HEK293 (cell line): ENCODE measurements at regions not wholly inside any gene's neighbourhood (a gene's known extent, or its start where the extent isn't known, plus 50 kb on each side); places are given as distances from the start of the nearest gene placed in this dataset.

ENCODE experiments used
- CTCF ChIA-PET: fragments of 350-600 bp; formaldehyde crosslinking; extraction: SDS; loops from one replicate; lab custom pipeline; 2021; ENCODE audit warnings: antibody characterized with exemption; lab: Yijun Ruan, JAX
- POLR2A ChIA-PET: fragments of 300-600 bp; formaldehyde crosslinking; extraction: SDS; loops from one replicate; lab custom pipeline; 2020; ENCODE audit warnings: antibody characterized with exemption, inconsistent platforms; lab: Yijun Ruan, JAX
- H3K27ac ChIP-seq: fragments of 200-500 bp; sonication (Bioruptor generic); 2 replicates; pipeline ENCODE4 v1.5.1; 2014; ENCODE audit warnings: low read depth, low read length, control low read depth, inconsistent platforms; ENCODE audit errors: extremely low read depth
- H3K36me3 ChIP-seq, 2 experiments: fragments of 200-500 bp in 1 of 2; sonication (Bioruptor generic) in 1 of 2; 1 replicate in 1 of 2; 2 replicates in 1 of 2; pipeline ENCODE4 v1.5.1; 2014 to 2017; ENCODE audit warnings: inconsistent platforms in 2 of 2, low read length in 2 of 2; ENCODE audit not compliant: control insufficient read depth in 2 of 2, insufficient read depth in 1 of 2
- H3K4me1 ChIP-seq: fragments of 200-500 bp; sonication (Bioruptor generic); 2 replicates; pipeline ENCODE4 v1.5.1; 2014; ENCODE audit warnings: mild to moderate bottlenecking, low read length, inconsistent platforms; ENCODE audit not compliant: control insufficient read depth, insufficient read depth
- H3K4me3 ChIP-seq: 2 replicates; pipeline ENCODE4 v1.5.1; 2011; ENCODE audit warnings: low read depth, mild to moderate bottlenecking, control low read depth, low read length, moderate library complexity
- H3K9me3 ChIP-seq: fragments of 200-500 bp; sonication (Bioruptor generic); 2 replicates; pipeline ENCODE4 v1.5.1; 2014; ENCODE audit warnings: low read depth, low read length, inconsistent platforms; ENCODE audit not compliant: control insufficient read depth, insufficient read depth
- EGR2 ChIP-seq: fragments of 450-650 bp; formaldehyde crosslinking; IDR thresholded peaks from 2 replicates; pipeline ENCODE4 v1.5.1; 2016; ENCODE audit warnings: low read depth, missing biosample characterization, missing genetic modification characterization
- KLF8 ChIP-seq: fragments of 450-650 bp; formaldehyde crosslinking; IDR thresholded peaks from 2 replicates; pipeline ENCODE4 v1.5.1; 2016; ENCODE audit warnings: missing biosample characterization, missing genetic modification characterization
- SP3 ChIP-seq: fragments of 450-650 bp; formaldehyde crosslinking; IDR thresholded peaks from 2 replicates; pipeline ENCODE4 v1.5.1; 2016; ENCODE audit warnings: missing biosample characterization, missing genetic modification characterization
- WT1 ChIP-seq: fragments of 450-650 bp; formaldehyde crosslinking; IDR thresholded peaks from 2 replicates; pipeline ENCODE4 v1.5.1; 2016; ENCODE audit warnings: missing biosample characterization, missing genetic modification characterization
- ZBTB21 ChIP-seq: fragments of 450-650 bp; formaldehyde crosslinking; IDR thresholded peaks from 2 replicates; pipeline ENCODE4 v1.5.1; 2017; ENCODE audit warnings: missing biosample characterization, missing genetic modification characterization
- ZEB2 ChIP-seq: fragments of 450-650 bp; formaldehyde crosslinking; IDR thresholded peaks from 2 replicates; pipeline ENCODE4 v1.5.1; 2016; ENCODE audit warnings: missing biosample characterization, missing genetic modification characterization
- ZFP37 ChIP-seq: fragments of 450-650 bp; formaldehyde crosslinking; IDR thresholded peaks from 2 replicates; pipeline ENCODE4 v1.5.1; 2016; ENCODE audit warnings: missing biosample characterization, missing genetic modification characterization
- ZIC2 ChIP-seq: fragments of 450-650 bp; formaldehyde crosslinking; IDR thresholded peaks from 2 replicates; pipeline ENCODE4 v1.5.1; 2016; ENCODE audit warnings: missing biosample characterization, missing genetic modification characterization
- ZNF112 ChIP-seq: fragments of 450-650 bp; formaldehyde crosslinking; IDR thresholded peaks from 2 replicates; pipeline ENCODE4 v1.5.0; 2017; ENCODE audit warnings: missing biosample characterization, missing genetic modification characterization
- ZNF138 ChIP-seq: fragments of 450-650 bp; formaldehyde crosslinking; IDR thresholded peaks from 2 replicates; pipeline ENCODE4 v1.5.1; 2016; ENCODE audit warnings: missing biosample characterization, missing genetic modification characterization, borderline replicate concordance
- ZNF16 ChIP-seq: fragments of 450-650 bp; formaldehyde crosslinking; IDR thresholded peaks from 2 replicates; pipeline ENCODE4 v1.5.1; 2016; ENCODE audit warnings: low read depth, missing biosample characterization, missing genetic modification characterization
- ZNF211 ChIP-seq: fragments of 450-650 bp; formaldehyde crosslinking; IDR thresholded peaks from 2 replicates; pipeline ENCODE4 v1.5.1; 2016; ENCODE audit warnings: low read depth, missing biosample characterization, missing genetic modification characterization
- ZNF214 ChIP-seq: fragments of 450-650 bp; formaldehyde crosslinking; IDR thresholded peaks from 2 replicates; pipeline ENCODE4 v1.5.1; 2017; ENCODE audit warnings: missing biosample characterization, mild to moderate bottlenecking, missing genetic modification characterization, borderline replicate concordance
- ZNF266 ChIP-seq: fragments of 450-650 bp; formaldehyde crosslinking; IDR thresholded peaks from 2 replicates; pipeline ENCODE4 v1.5.1; 2016; ENCODE audit warnings: missing biosample characterization, missing genetic modification characterization, low read depth
- ZNF366 ChIP-seq: fragments of 450-650 bp; formaldehyde crosslinking; conservative IDR thresholded peaks from 2 replicates; pipeline ENCODE4 v1.5.1; 2016; ENCODE audit warnings: missing biosample characterization, missing genetic modification characterization
- ZNF510 ChIP-seq: fragments of 450-650 bp; formaldehyde crosslinking; IDR thresholded peaks from 2 replicates; pipeline ENCODE4 v1.5.1; 2018; ENCODE audit warnings: mild to moderate bottlenecking, missing genetic modification characterization, missing biosample characterization; ENCODE audit not compliant: insufficient replicate concordance
- ZNF514 ChIP-seq: fragments of 450-650 bp; formaldehyde crosslinking; IDR thresholded peaks from 2 replicates; pipeline ENCODE4 v1.5.1; 2016; ENCODE audit warnings: missing biosample characterization, missing genetic modification characterization
- ZNF529 ChIP-seq: fragments of 450-650 bp; formaldehyde crosslinking; IDR thresholded peaks from 2 replicates; pipeline ENCODE4 v1.5.1; 2017; ENCODE audit warnings: missing genetic modification characterization, missing biosample characterization; ENCODE audit not compliant: insufficient replicate concordance
- ZNF837 ChIP-seq: fragments of 450-650 bp; formaldehyde crosslinking; IDR thresholded peaks from 2 replicates; pipeline ENCODE4 v1.5.1; 2016; ENCODE audit warnings: missing biosample characterization, missing genetic modification characterization
- TF ChIP-seq, protein P1 (sequence below): fragments of 450-650 bp; formaldehyde crosslinking; conservative IDR thresholded peaks from 2 replicates; pipeline ENCODE4 v1.5.1; 2016; ENCODE audit warnings: low read depth, missing biosample characterization, missing genetic modification characterization
- TF ChIP-seq, protein P2 (sequence below): fragments of 450-650 bp; formaldehyde crosslinking; IDR thresholded peaks from 2 replicates; pipeline ENCODE4 v1.5.1; 2016; ENCODE audit warnings: missing biosample characterization, missing genetic modification characterization
- TF ChIP-seq, protein P3 (sequence below): fragments of 450-650 bp; formaldehyde crosslinking; optimal IDR thresholded peaks from 2 replicates; pipeline ENCODE3; 2016; ENCODE audit warnings: missing biosample characterization, mild to moderate bottlenecking, missing genetic modification characterization

DNA sequence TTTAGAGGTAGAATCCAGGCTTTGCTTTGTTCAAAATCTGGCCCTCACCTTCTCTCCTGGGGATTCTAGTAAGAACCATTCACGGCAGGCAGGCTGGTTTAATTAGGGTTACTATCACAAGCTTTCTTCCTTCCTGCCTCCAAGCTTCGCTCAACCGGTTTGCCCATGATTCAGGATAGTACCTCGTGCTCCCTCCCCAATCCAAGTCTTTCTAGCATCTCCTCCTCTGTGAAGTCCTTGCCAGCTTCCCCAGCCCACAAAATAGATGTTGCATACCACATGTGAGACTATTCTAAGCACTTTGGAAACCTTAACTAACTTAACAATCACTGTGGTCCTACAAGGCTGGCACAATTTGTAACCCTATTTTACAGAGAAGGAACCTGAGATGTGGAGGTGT, 135.1 kb downstream of the SOCS6 start:
- no peak overlapping the region for H3K27ac ChIP-seq
- no peaks in the 10 kb centered on the region for H3K9me3 ChIP-seq
- H3K4me3 ChIP-seq, result no peak overlapping the region
- H3K4me1 ChIP-seq, result peaks cover 12% of the 10 kb centered on the region
- H3K36me3 ChIP-seq, result no peaks in the 10 kb centered on the region
- POLR2A ChIA-PET, result no interaction called here
- TF ChIP-seq ZNF514 (tag by site-specific recombination) (no peak), ZNF138 (tag by site-specific recombination) (no peak), ZNF510 (tag by site-specific recombination) (no peak), ZEB2 (tag by site-specific recombination) (no peak), ZNF366 (no peak), ZNF112 (tag by site-specific recombination) (no peak), ZNF211 (tag by site-specific recombination) (no peak), ZNF529 (tag by site-specific recombination) (no peak), WT1 (tag by site-specific recombination) (no peak), ZBTB21 (no peak), ZIC2 (tag by site-specific recombination) (no peak)
- TF ChIP-seq, protein P1, sequence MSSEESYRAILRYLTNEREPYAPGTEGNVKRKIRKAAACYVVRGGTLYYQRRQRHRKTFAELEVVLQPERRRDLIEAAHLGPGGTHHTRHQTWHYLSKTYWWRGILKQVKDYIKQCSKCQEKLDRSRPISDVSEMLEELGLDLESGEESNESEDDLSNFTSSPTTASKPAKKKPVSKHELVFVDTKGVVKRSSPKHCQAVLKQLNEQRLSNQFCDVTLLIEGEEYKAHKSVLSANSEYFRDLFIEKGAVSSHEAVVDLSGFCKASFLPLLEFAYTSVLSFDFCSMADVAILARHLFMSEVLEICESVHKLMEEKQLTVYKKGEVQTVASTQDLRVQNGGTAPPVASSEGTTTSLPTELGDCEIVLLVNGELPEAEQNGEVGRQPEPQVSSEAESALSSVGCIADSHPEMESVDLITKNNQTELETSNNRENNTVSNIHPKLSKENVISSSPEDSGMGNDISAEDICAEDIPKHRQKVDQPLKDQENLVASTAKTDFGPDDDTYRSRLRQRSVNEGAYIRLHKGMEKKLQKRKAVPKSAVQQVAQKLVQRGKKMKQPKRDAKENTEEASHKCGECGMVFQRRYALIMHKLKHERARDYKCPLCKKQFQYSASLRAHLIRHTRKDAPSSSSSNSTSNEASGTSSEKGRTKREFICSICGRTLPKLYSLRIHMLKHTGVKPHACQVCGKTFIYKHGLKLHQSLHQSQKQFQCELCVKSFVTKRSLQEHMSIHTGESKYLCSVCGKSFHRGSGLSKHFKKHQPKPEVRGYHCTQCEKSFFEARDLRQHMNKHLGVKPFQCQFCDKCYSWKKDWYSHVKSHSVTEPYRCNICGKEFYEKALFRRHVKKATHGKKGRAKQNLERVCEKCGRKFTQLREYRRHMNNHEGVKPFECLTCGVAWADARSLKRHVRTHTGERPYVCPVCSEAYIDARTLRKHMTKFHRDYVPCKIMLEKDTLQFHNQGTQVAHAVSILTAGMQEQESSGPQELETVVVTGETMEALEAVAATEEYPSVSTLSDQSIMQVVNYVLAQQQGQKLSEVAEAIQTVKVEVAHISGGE (tag by site-specific recombination), result no peak
- TF ChIP-seq, all 188 proteins: peak for 0
- CTCF ChIA-PET, result interaction anchor here (2.8 kb wide), 1 partner anchor 10 kb away, joined by 9 read pairs; no protein-coding TSS in a partner anchor

DNA sequence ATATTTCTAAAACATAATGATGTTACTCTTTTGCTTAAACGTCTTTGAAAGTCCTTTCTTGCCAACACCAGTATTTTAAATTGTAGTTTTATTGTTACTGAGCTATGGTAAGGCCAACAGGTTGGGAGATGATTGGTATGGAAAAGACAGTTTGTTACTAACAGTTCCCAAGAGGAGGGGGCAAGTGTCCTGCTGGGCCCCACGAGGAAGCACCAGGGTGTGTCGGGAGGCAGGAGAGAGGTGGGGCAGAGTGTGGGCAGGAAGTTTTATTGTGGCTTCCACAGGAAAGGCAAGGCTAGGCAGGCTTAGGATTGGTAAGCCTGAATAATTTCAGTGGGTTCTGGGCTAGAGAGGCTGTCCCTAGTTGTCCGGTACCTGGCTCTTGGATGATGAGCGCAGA, 134.3 kb downstream of the SOCS6 start:
- CTCF ChIA-PET, result interaction anchor here (0.6 to 2.8 kb wide), 3 partner anchors 10 to 41 kb away, joined by 4 to 11 read pairs (median 9); no protein-coding TSS in a partner anchor
- H3K27ac ChIP-seq, result no peak overlapping the region
- POLR2A ChIA-PET, result no interaction called here
- no peak overlapping the region for H3K4me3 ChIP-seq
- TF ChIP-seq ZNF266 (peak; percentile 72; the same call in 1 of the 2 replicates), KLF8 (tag by site-specific recombination) (no peak), ZNF214 (tag by site-specific recombination) (no peak), EGR2 (tag by site-specific recombination) (0 out of 2 replicates have a peak, but pooled peaks have one; percentile 9)
- TF ChIP-seq, all 188 proteins: peak for 2
- Histone ChIP-seq H3K4me1 (peaks cover 12% of the 10 kb centered on the region), H3K36me3 (no peaks in the 10 kb centered on the region), H3K9me3 (no peaks in the 10 kb centered on the region)

DNA sequence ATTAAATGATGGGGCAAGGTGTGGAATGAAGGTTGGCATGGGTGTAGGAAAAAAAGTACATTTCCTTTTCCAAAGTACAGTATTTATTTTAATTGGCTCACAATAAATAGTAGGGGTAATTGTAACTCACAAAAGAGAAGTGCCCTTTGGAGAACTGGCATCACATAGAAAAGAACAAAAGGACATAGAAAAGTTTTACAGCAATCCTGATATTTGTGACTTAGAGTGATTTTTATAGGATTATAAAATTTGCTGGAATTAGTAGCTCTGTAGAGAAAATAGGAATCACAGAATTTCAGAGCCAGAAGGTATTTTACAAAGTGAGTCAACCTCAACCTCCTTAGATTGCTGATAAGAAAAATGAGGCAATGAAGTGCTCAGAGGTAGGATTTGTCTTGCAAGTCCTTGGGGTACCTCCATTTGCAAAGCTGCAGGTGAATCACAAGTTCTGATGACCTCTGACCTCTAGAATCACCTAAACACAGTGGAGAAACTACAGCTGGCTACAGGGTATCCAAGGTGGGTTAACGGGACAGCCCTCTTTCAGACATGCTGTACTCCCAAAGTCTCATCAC, 133.6 kb downstream of the SOCS6 start:
- Histone ChIP-seq H3K4me3 (no peak overlapping the region), H3K9me3 (no peaks in the 10 kb centered on the region), H3K4me1 (peaks cover 12% of the 10 kb centered on the region), H3K27ac (no peak overlapping the region), H3K36me3 (no peaks in the 10 kb centered on the region)
- ChIA-PET CTCF (interaction anchor here (0.6 to 2.8 kb wide), 4 partner anchors 10 to 228 kb away, joined by 3 to 11 read pairs (median 6); no protein-coding TSS in a partner anchor), POLR2A (interaction anchor here (1.4 kb wide), 1 partner anchor 35 kb away, joined by 3 read pairs; no protein-coding TSS in a partner anchor)
- TF ChIP-seq ZFP37 (tag by site-specific recombination), result 0 out of 2 replicates have a peak, but pooled peaks have one; percentile 3
- TF ChIP-seq, protein P2, sequence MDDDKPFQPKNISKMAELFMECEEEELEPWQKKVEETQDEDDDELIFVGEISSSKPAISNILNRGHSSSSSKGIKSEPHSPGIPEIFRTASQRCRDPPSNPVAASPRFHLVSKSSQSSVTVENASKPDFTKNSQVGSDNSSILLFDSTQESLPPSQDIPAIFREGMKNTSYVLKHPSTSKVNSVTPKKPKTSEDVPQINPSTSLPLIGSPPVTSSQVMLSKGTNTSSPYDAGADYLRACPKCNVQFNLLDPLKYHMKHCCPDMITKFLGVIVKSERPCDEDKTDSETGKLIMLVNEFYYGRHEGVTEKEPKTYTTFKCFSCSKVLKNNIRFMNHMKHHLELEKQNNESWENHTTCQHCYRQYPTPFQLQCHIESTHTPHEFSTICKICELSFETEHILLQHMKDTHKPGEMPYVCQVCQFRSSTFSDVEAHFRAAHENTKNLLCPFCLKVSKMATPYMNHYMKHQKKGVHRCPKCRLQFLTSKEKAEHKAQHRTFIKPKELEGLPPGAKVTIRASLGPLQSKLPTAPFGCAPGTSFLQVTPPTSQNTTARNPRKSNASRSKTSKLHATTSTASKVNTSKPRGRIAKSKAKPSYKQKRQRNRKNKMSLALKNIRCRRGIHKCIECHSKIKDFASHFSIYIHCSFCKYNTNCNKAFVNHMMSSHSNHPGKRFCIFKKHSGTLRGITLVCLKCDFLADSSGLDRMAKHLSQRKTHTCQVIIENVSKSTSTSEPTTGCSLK (tag by site-specific recombination), result no peak
- TF ChIP-seq, protein P3, sequence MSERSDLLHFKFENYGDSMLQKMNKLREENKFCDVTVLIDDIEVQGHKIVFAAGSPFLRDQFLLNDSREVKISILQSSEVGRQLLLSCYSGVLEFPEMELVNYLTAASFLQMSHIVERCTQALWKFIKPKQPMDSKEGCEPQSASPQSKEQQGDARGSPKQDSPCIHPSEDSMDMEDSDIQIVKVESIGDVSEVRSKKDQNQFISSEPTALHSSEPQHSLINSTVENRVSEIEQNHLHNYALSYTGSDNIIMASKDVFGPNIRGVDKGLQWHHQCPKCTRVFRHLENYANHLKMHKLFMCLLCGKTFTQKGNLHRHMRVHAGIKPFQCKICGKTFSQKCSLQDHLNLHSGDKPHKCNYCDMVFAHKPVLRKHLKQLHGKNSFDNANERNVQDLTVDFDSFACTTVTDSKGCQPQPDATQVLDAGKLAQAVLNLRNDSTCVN (tag by site-specific recombination), result no peak
- no peak for TF ChIP-seq ZNF837 (tag by site-specific recombination)
- TF ChIP-seq ZNF16 (tag by site-specific recombination), result no peak
- no peak for TF ChIP-seq SP3 (tag by site-specific recombination)
